OCI-LY7 (cell line): ENCODE measurements at regions not wholly inside any gene's neighbourhood (a gene's known extent, or its start where the extent isn't known, plus 50 kb on each side); places are given as distances from the start of the nearest gene placed in this dataset.

Source experiments
- BruUV-seq: library from RNA; stranded (reverse); fragments of 400-500 nt; replicated peaks from 2 replicates; lab custom pipeline; 2021; lab: Mats Ljungman, UMichigan
- CTCF ChIA-PET: fragments of 300-600 bp; sonication (Branson Sonifier 250); formaldehyde crosslinking; loops from one replicate; lab custom pipeline; 2022; ENCODE audit warnings: antibody characterized with exemption; ENCODE audit not compliant: unreplicated experiment; lab: Charles Lee
- POLR2A ChIA-PET: fragments of 300-600 bp; sonication (Branson Sonifier 250); formaldehyde crosslinking; loops from one replicate; lab custom pipeline; 2022; ENCODE audit warnings: antibody characterized with exemption; lab: Charles Lee
- DNase-seq: peaks from one replicate; pipeline ENCODE4 v3.0.0-alpha.2; 2015; ENCODE audit warnings: low spot score
- H2AFZ ChIP-seq: fragments of 200-600 bp; sonication (generic), shearing (Covaris generic); 2 replicates; pipeline ENCODE4 v1.6.1; 2014; ENCODE audit warnings: mild to moderate bottlenecking, antibody characterized with exemption, low read length, moderate library complexity
- H3K27ac ChIP-seq: fragments of 200-600 bp; sonication (generic); 2 replicates; pipeline ENCODE4 v1.5.1; 2014; ENCODE audit warnings: mixed run types, low read depth, mild to moderate bottlenecking, moderate library complexity, low read length, inconsistent platforms; ENCODE audit not compliant: poor library complexity, severe bottlenecking
- H3K36me3 ChIP-seq: fragments of 200-600 bp; sonication (generic); 2 replicates; pipeline ENCODE4 v1.6.1; 2014; ENCODE audit warnings: mild to moderate bottlenecking, antibody characterized with exemption, low read length, moderate library complexity, mixed read lengths; ENCODE audit not compliant: insufficient read depth
- H3K4me1 ChIP-seq: fragments of 200-600 bp; sonication (generic); 2 replicates; pipeline ENCODE4 v1.5.1; 2014; ENCODE audit warnings: mild to moderate bottlenecking, low read length; ENCODE audit not compliant: insufficient read depth, poor library complexity, severe bottlenecking
- H3K4me2 ChIP-seq: fragments of 200-600 bp; sonication (generic); 2 replicates; pipeline ENCODE4 v1.6.1; 2014; ENCODE audit warnings: mild to moderate bottlenecking, low read length
- H3K4me3 ChIP-seq: fragments of 200-600 bp; sonication (generic); 2 replicates; pipeline ENCODE4 v1.5.1; 2014; ENCODE audit warnings: mild to moderate bottlenecking, low read depth, low read length; ENCODE audit not compliant: poor library complexity, severe bottlenecking
- H3K79me2 ChIP-seq: fragments of 200-600 bp; sonication (generic); 2 replicates; pipeline ENCODE4 v1.6.1; 2016; ENCODE audit warnings: low read depth, mild to moderate bottlenecking, low read length, moderate library complexity, mixed read lengths; ENCODE audit not compliant: insufficient read depth
- H3K9me2 ChIP-seq: fragments of 200-600 bp; sonication (generic); 2 replicates; pipeline ENCODE4 v1.6.1; 2016; ENCODE audit warnings: mild to moderate bottlenecking, low read length, mixed read lengths; ENCODE audit not compliant: insufficient read depth
- H3K9me3 ChIP-seq: fragments of 200-600 bp; sonication (generic); 2 replicates; pipeline ENCODE4 v1.6.1; 2014; ENCODE audit warnings: mild to moderate bottlenecking, mixed run types, low read length, mixed read lengths
- H4K20me1 ChIP-seq: fragments of 200-600 bp; sonication (generic); 2 replicates; pipeline ENCODE4 v1.6.1; 2014; ENCODE audit warnings: mild to moderate bottlenecking, antibody characterized with exemption, low read length, moderate library complexity, mixed read lengths; ENCODE audit not compliant: insufficient read depth
- CTCF ChIP-seq: fragments of 200-600 bp; sonication (generic); conservative IDR thresholded peaks from 2 replicates; pipeline ENCODE4 v1.5.1; 2014; ENCODE audit warnings: mild to moderate bottlenecking, antibody characterized with exemption, low read length, moderate library complexity, mixed read lengths
- EZH2phosphoT487 ChIP-seq: fragments of 200-600 bp; sonication (generic); IDR thresholded peaks from 2 replicates; pipeline ENCODE4 v1.6.1; 2018; ENCODE audit warnings: low read depth, borderline replicate concordance, mild to moderate bottlenecking, mixed run types, antibody characterized with exemption, low read length, moderate library complexity, mixed read lengths
- intact Hi-C: fragments of 100-400 bp; cut with micrococcal nuclease; formaldehyde crosslinking; loops from one replicate; pipeline ENCODE4 v1.10.0; 2022; ENCODE audit not compliant: unreplicated experiment

- no peak for DNase-seq
- TF ChIP-seq EZH2phosphoT487 = no peak
- TF ChIP-seq CTCF = no peak
- ChIA-PET POLR2A (no interaction called here), CTCF (no interaction called here)
- Histone ChIP-seq H3K36me3 (no peaks in the 10 kb centered on the region), H3K27ac (no peak overlapping the region), H3K4me2 (no peak overlapping the region), H3K9me3 (no peaks in the 10 kb centered on the region), H4K20me1 (no peaks in the 10 kb centered on the region), H2AFZ (no peak overlapping the region), H3K9me2 (no peaks in the 10 kb centered on the region), H3K4me3 (no peak overlapping the region), H3K79me2 (no peaks in the 10 kb centered on the region), H3K4me1 (no peaks in the 10 kb centered on the region)
- intact Hi-C loops = no loop called here
- BruUV-seq = no TSS peak
Measured at GRCh38 chr17:33366960-33367359, 73.9 kb upstream of the ASIC2 start.

DNA sequence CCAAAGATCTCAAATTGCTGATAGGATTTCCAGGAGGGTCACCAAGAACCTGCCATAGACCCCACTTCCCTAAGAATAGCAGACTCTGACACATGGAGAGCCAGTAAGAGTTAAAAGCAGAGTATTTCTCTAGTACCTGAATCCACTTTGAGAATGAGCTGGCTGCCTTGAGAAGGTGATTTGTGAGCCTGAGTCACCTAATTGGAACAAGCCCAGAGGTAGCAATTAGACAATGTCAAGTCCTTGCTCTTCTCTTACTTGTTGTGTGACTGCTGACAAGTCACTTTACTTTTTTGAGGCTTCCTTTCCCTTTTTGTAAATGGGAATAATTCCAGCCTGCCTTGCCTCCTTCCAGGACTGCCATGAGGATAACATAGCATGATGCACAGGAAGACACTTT lies 76.1 kb upstream of the ASIC2 start:
- TF ChIP-seq EZH2phosphoT487 = no peak
- no peak for TF ChIP-seq CTCF
- Histone ChIP-seq H3K79me2 (no peaks in the 10 kb centered on the region), H3K4me3 (no peak overlapping the region), H4K20me1 (no peaks in the 10 kb centered on the region), H3K4me1 (no peaks in the 10 kb centered on the region), H3K36me3 (no peaks in the 10 kb centered on the region), H3K9me3 (no peaks in the 10 kb centered on the region), H2AFZ (no peak overlapping the region), H3K4me2 (no peak overlapping the region), H3K27ac (no peak overlapping the region), H3K9me2 (no peaks in the 10 kb centered on the region)
- intact Hi-C loops = no loop called here
- DNase-seq = no peak
- POLR2A ChIA-PET = no interaction called here
- CTCF ChIA-PET = no interaction called here
- BruUV-seq = no TSS peak

GRCh38 chr17:33369876-33370275 lies 76.8 kb upstream of the ASIC2 start:
- BruUV-seq = no TSS peak
- no peak overlapping the region for H3K27ac ChIP-seq
- DNase-seq = no peak
- CTCF ChIA-PET = no interaction called here
- no peaks in the 10 kb centered on the region for H3K4me1 ChIP-seq
- H2AFZ ChIP-seq = no peak overlapping the region
- no peak for TF ChIP-seq EZH2phosphoT487
- no peak for TF ChIP-seq CTCF
- H3K4me2 ChIP-seq = no peak overlapping the region
- no peaks in the 10 kb centered on the region for H3K9me2 ChIP-seq
- H3K9me3 ChIP-seq = no peaks in the 10 kb centered on the region
- POLR2A ChIA-PET = no interaction called here
- no peaks in the 10 kb centered on the region for H3K36me3 ChIP-seq
- no peaks in the 10 kb centered on the region for H4K20me1 ChIP-seq
- H3K4me3 ChIP-seq = no peak overlapping the region
- intact Hi-C loops = no loop called here
- H3K79me2 ChIP-seq = no peaks in the 10 kb centered on the region
